ENCODE measurements at regions not wholly inside any gene's neighbourhood (a gene's known extent, or its start where the extent isn't known, plus 50 kb on each side); places are given as distances from the start of the nearest gene placed in this dataset.

GRCh38 chr5:143962201-143962600 is 150.2 kb downstream of the HMHB1 start:
- TF ChIP-seq, protein P1, sequence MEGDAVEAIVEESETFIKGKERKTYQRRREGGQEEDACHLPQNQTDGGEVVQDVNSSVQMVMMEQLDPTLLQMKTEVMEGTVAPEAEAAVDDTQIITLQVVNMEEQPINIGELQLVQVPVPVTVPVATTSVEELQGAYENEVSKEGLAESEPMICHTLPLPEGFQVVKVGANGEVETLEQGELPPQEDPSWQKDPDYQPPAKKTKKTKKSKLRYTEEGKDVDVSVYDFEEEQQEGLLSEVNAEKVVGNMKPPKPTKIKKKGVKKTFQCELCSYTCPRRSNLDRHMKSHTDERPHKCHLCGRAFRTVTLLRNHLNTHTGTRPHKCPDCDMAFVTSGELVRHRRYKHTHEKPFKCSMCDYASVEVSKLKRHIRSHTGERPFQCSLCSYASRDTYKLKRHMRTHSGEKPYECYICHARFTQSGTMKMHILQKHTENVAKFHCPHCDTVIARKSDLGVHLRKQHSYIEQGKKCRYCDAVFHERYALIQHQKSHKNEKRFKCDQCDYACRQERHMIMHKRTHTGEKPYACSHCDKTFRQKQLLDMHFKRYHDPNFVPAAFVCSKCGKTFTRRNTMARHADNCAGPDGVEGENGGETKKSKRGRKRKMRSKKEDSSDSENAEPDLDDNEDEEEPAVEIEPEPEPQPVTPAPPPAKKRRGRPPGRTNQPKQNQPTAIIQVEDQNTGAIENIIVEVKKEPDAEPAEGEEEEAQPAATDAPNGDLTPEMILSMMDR (IDR thresholded peaks at IDR 0.05; ENCODE audit: low read depth, low read length, missing control alignments) = no peak
- no peak overlapping the region for H3K4me3 ChIP-seq (ENCODE audit: low read depth, low read length)
- DNase-seq (ENCODE audit: low read depth) = no peak

- H3K4me3 ChIP-seq (ENCODE audit: low read depth, low read length) = no peak overlapping the region
- TF ChIP-seq, protein P1 (IDR thresholded peaks at IDR 0.05; ENCODE audit: low read depth, low read length, missing control alignments) = no peak
- DNase-seq (ENCODE audit: low read depth) = no peak
These were observed 153.0 kb downstream of the HMHB1 start for GRCh38 chr5:143964919-143965318.

- TF ChIP-seq, protein P1 (IDR thresholded peaks at IDR 0.05; ENCODE audit: low read depth, low read length, missing control alignments) = no peak
- no peak overlapping the region for H3K4me3 ChIP-seq (ENCODE audit: low read depth, low read length)
- DNase-seq (ENCODE audit: low read depth) = no peak
These were observed 154.3 kb downstream of the HMHB1 start for GRCh38 chr5:143966280-143966679.

DNA sequence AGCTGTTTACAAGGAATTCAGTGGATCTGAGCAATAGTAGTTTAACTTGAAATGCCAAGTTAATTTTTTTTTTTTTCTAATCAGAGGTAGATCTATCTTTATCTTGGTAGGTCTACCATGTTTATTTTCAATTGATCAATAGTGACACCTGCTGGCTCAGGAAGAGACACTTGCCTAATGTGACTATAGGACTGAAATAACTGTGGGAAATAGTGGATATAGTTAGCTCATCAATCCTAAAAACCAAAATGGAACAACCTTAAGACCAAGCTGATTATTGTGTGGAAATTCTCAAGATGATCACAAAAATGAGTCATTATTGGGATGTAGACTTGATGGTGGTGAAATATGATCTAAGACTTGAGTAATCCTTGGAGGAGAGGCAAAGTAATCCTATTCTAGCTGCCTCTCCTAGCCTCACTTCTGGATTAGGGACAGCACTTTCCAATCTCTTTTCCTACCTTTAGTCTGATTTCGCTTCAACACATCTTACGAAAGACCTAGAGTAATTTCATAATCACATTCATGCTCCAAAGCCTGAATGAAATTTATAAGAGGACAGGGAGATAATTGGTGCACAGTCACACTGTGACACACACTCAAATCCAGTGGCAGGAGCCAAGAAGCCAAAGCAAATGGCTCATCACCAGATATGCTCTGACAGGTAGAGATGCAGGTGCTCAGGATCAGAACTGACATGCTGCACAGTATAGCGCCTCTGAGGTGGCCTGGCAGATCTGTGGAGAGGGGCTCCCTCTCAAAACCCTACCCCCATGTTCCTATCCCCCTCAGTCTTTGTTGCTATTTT is 156.3 kb downstream of the HMHB1 start:
- no peak overlapping the region for H3K4me3 ChIP-seq (ENCODE audit: low read depth, low read length)
- TF ChIP-seq, protein P1 (IDR thresholded peaks at IDR 0.05; ENCODE audit: low read depth, low read length, missing control alignments) = peak; percentile 39
- DNase-seq (ENCODE audit: low read depth) = peak; percentile 34

DNA sequence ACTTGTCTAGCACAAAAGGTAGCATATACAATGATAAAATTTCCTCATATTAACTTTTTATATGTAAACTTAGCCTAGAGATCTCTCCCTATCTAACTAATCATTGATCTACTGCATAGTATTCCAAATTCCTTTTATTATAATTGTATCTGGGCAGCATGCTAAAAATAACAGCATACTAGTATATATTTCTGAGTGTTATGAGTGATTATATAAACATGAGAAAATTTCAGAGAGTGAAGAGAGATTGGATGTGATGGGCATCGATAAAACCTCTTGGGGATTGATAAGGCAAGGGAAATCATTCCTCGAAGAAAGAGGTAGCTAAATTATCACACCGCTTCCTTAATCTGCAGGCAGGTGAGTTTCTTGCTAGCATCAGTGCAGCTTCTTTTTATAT is 158.2 kb downstream of the HMHB1 start:
- no peak for DNase-seq (ENCODE audit: low read depth)
- no peak overlapping the region for H3K4me3 ChIP-seq (ENCODE audit: low read depth, low read length)
- TF ChIP-seq, protein P1 (IDR thresholded peaks at IDR 0.05; ENCODE audit: low read depth, low read length, missing control alignments) = no peak

- H3K4me3 ChIP-seq (ENCODE audit: low read depth, low read length) = no peak overlapping the region
- TF ChIP-seq, protein P1 (IDR thresholded peaks at IDR 0.05; ENCODE audit: low read depth, low read length, missing control alignments) = no peak
- no peak for DNase-seq (ENCODE audit: low read depth)
These were observed 160.1 kb downstream of the HMHB1 start for GRCh38 chr5:143972068-143972467.

DNA sequence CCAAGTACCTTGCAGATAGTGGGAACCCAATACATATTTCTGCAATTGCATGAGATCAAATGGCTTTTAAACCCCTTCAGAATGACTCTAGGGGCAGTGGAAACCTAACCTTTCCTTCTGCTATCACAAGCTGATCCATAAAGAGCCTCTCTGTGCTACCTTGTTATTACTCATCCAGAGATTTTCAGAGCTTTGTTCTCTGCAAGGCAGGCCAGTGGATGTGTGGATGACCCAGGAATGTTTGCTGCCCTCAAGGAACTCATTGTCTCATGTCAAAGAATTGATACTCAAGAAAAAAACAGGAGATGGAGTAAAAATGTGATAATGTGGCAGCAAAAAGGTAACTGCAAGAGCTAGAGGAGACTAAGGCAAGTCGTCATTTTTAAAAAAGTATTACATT is 164.1 kb downstream of the HMHB1 start:
- TF ChIP-seq, protein P1 (IDR thresholded peaks at IDR 0.05; ENCODE audit: low read depth, low read length, missing control alignments) = no peak
- no peak overlapping the region for H3K4me3 ChIP-seq (ENCODE audit: low read depth, low read length)
- no peak for DNase-seq (ENCODE audit: low read depth)
